H1 (cell line): ENCODE measurements at regions not wholly inside any gene's neighbourhood (a gene's known extent, or its start where the extent isn't known, plus 50 kb on each side); places are given as distances from the start of the nearest gene placed in this dataset.

Experiments used
- CEBPB ChIP-seq: IDR thresholded peaks from 2 replicates; pipeline ENCODE4 v1.6.1; 2012; ENCODE audit warnings: low read depth, low read length
- TF ChIP-seq, protein P1 (sequence below): IDR thresholded peaks from 2 replicates; pipeline ENCODE4 v1.6.1; 2012; ENCODE audit warnings: low read length, inconsistent platforms

DNA sequence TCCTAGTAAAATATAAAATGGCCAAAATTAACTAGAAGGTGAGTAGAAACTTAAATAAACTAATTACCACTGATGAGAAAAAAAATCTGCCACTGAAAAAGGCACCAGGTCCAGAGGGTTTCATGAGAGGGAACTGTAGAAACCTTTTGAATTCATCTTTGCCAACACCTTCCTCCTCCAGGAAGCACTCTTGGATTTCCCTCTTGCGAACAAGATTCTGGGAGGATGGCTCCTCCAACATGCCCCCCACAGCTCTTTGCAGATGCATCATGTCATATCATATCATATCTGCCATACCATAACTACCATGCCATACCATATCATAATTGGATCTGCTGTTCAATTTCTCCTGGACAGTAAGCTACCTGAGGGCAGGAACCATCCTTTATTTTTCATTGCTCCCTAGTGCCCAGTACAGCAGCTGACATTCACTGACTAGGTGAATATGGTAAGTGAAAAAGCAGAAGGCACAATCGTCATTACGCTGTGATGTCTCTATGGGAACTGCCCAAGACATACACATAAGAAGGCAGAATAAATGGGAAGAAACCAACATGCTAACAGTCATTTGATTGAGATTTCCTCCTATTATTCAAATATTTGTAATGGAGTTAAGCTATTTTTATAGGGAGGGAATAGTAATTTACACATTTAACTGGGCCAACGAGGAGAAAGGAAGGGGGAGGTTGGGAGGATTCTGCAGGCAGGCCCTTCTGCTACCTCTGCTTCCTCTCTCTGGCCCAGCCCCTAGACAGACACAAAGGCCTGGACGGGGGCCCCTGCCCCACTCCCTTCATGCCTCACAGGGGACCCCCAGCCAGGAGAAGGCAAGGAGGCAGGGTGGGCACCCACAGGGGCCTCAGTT, 110.1 kb upstream of the SMURF2 start (continued):
- TF ChIP-seq, protein P1, sequence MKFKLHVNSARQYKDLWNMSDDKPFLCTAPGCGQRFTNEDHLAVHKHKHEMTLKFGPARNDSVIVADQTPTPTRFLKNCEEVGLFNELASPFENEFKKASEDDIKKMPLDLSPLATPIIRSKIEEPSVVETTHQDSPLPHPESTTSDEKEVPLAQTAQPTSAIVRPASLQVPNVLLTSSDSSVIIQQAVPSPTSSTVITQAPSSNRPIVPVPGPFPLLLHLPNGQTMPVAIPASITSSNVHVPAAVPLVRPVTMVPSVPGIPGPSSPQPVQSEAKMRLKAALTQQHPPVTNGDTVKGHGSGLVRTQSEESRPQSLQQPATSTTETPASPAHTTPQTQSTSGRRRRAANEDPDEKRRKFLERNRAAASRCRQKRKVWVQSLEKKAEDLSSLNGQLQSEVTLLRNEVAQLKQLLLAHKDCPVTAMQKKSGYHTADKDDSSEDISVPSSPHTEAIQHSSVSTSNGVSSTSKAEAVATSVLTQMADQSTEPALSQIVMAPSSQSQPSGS: no peak
- no peak for TF ChIP-seq CEBPB
- TF ChIP-seq, all 59 proteins: peak for 0
